ENCODE measurements at regions not wholly inside any gene's neighbourhood (a gene's known extent, or its start where the extent isn't known, plus 50 kb on each side); places are given as distances from the start of the nearest gene placed in this dataset.
"Not testable (repeated sequence)": the region's sequence is repeated elsewhere in the genome, so short reads cannot be mapped to it uniquely, and the experiment has no call there.

GRCh38 chr2:200102971-200103370 lies 147.6 kb downstream of the MAIP1 start:
- DNase-seq (ENCODE audit: low read depth), result no peak

GRCh38 chr2:200104015-200104414 lies 148.6 kb downstream of the MAIP1 start:
- peak; percentile 22 for DNase-seq (ENCODE audit: low read depth)

GRCh38 chr2:200107514-200108217 lies 152.3 kb downstream of the MAIP1 start:
- DNase-seq (ENCODE audit: low read depth), result no peak

GRCh38 chr2:200109421-200109820 lies 154.0 kb downstream of the MAIP1 start:
- no peak for DNase-seq (ENCODE audit: low read depth)

GRCh38 chr2:200110381-200110780 lies 155.0 kb downstream of the MAIP1 start:
- DNase-seq (ENCODE audit: low read depth), result no peak

GRCh38 chr2:200113016-200113799 lies 157.8 kb downstream of the MAIP1 start:
- not testable (repeated sequence) for DNase-seq (ENCODE audit: low read depth)

GRCh38 chr2:200119236-200119635 lies 163.9 kb downstream of the MAIP1 start:
- no peak for DNase-seq (ENCODE audit: low read depth)

GRCh38 chr2:200121931-200122330 lies 166.5 kb downstream of the MAIP1 start:
- no peak for DNase-seq (ENCODE audit: low read depth)

GRCh38 chr2:200122683-200123082 lies 167.3 kb downstream of the MAIP1 start:
- DNase-seq (ENCODE audit: low read depth), result no peak

- DNase-seq (ENCODE audit: low read depth), result not testable (repeated sequence)
These were observed 169.4 kb downstream of the MAIP1 start for GRCh38 chr2:200124665-200125368.

GRCh38 chr2:200125444-200126284 lies 170.3 kb downstream of the MAIP1 start:
- no peak for DNase-seq (ENCODE audit: low read depth)

GRCh38 chr2:200126285-200126670 lies 170.9 kb downstream of the MAIP1 start:
- not testable (repeated sequence) for DNase-seq (ENCODE audit: low read depth)

GRCh38 chr2:200126680-200127079 lies 171.3 kb downstream of the MAIP1 start:
- DNase-seq (ENCODE audit: low read depth), result not testable (repeated sequence)

GRCh38 chr2:200127848-200128247 lies 172.5 kb downstream of the MAIP1 start:
- peak; percentile 19 for DNase-seq (ENCODE audit: low read depth)

GRCh38 chr2:200128296-200128695 lies 172.9 kb downstream of the MAIP1 start:
- DNase-seq (ENCODE audit: low read depth), result no peak

GRCh38 chr2:200129721-200130462 lies 174.5 kb downstream of the MAIP1 start:
- no peak for DNase-seq (ENCODE audit: low read depth)

GRCh38 chr2:200130762-200131166 lies 175.4 kb downstream of the MAIP1 start:
- DNase-seq (ENCODE audit: low read depth), result peak; percentile 3

- DNase-seq (ENCODE audit: low read depth), result no peak
These were observed 175.2 kb upstream of the SPATS2L start for GRCh38 chr2:200131307-200131706.

- DNase-seq (ENCODE audit: low read depth), result no peak
These were observed 171.4 kb upstream of the SPATS2L start for GRCh38 chr2:200135082-200135481.

GRCh38 chr2:200136655-200137054 lies 169.8 kb upstream of the SPATS2L start:
- DNase-seq (ENCODE audit: low read depth), result no peak

- no peak for DNase-seq (ENCODE audit: low read depth)
These were observed 169.2 kb upstream of the SPATS2L start for GRCh38 chr2:200137271-200137670.
